Lung (tissue), 11 donors: ENCODE measurements at regions not wholly inside any gene's neighbourhood (a gene's known extent, or its start where the extent isn't known, plus 50 kb on each side); places are given as distances from the start of the nearest gene placed in this dataset.

Experiments
- ATAC-seq: fragments of 200-7000 bp; cut with Tn5 transposase; one replicate; pipeline ENCODE4 v1.9.1; 2020; ENCODE audit warnings: moderate number of reproducible peaks; ENCODE audit not compliant: insufficient read depth, low FRiP score
- DNase-seq, 3 donors: peaks; one replicate each; pipeline ENCODE4 v3.0.0-alpha.2; 2013 to 2017
- H3K27ac ChIP-seq, 2 donors: one replicate each; pipeline ENCODE4 v1.5.1; 2013; ENCODE audit warnings: mild to moderate bottlenecking in 2 of 2, moderate library complexity in 2 of 2, control low read depth in 1 of 2, inconsistent platforms in 1 of 2, low read depth in 1 of 2, low read length in 1 of 2
- H3K27me3 ChIP-seq, 3 donors: one replicate each; pipeline ENCODE4 v1.5.1; 2013; ENCODE audit warnings: low read length in 2 of 3; ENCODE audit not compliant: control insufficient read depth in 3 of 3, insufficient read depth in 3 of 3
- H3K36me3 ChIP-seq, 4 donors: one replicate each; pipeline ENCODE4 v1.5.1; 2013; ENCODE audit warnings: low read length in 4 of 4, mild to moderate bottlenecking in 1 of 4, moderate library complexity in 1 of 4; ENCODE audit not compliant: control insufficient read depth in 4 of 4, insufficient read depth in 4 of 4
- H3K4me1 ChIP-seq, 5 donors: one replicate each; pipeline ENCODE4 v1.5.1; 2013; ENCODE audit warnings: low read length in 5 of 5, mild to moderate bottlenecking in 2 of 5, moderate library complexity in 1 of 5; ENCODE audit not compliant: control insufficient read depth in 5 of 5, insufficient read depth in 5 of 5
- H3K4me3 ChIP-seq: one replicate; pipeline ENCODE4 v1.5.1; 2013; ENCODE audit warnings: mild to moderate bottlenecking, control low read depth, moderate library complexity
- H3K9ac ChIP-seq, 2 donors: one replicate each; pipeline ENCODE4 v1.5.1; 2013; ENCODE audit warnings: low read length in 2 of 2, control low read depth in 1 of 2; ENCODE audit not compliant: insufficient read depth in 1 of 2
- H3K9me3 ChIP-seq, 4 donors: one replicate each; pipeline ENCODE4 v1.5.1; 2013; ENCODE audit warnings: low read length in 3 of 4, mild to moderate bottlenecking in 1 of 4, moderate library complexity in 1 of 4; ENCODE audit not compliant: control insufficient read depth in 4 of 4, insufficient read depth in 3 of 4
- WGBS, 2 donors: extraction: QIAGEN DNeasy Blood & Tissue Kit; methylation state at CpG; one replicate each; pipeline ENCODE4 v1.1.7; 2013; 5-methylcytosine and 5-hydroxymethylcytosine counted together
- TF ChIP-seq, protein P1 (sequence below): IDR thresholded peaks from 2 replicates; pipeline ENCODE4 v1.5.1; 2012; ENCODE audit warnings: mild to moderate bottlenecking; ENCODE audit errors: control extremely low read depth, extremely low read depth
- donor health status: control.
- donor health status: control.
- donor health status: Bipolar disorder and iron deficiency.
- donor health status: healthy.
- donor health status: DM: yes; HTN: yes; CAD: no.

DNA sequence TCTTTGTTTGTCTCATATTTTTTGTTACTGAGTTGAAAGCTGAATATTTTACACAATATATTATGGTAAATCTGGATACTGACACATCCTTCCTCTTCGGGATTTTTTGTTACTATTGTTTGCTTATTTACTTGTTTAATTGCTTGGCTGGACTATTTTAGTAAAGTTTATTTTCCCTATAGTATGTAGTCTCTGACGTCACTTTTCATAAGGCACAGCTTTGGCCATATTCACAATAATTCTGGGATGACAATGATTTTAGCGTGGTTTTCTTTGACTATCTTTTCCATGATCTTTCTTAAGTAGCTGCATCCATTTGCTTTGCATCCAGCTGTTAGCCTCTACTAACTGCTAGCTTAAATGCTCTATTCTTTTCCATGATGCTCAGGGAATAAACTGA, 552.4 kb downstream of the VGLL3 start:
- H3K4me1 ChIP-seq: no peaks in the 10 kb centered on the region
- no peaks in the 10 kb centered on the region for H3K36me3 ChIP-seq
- H3K4me3 ChIP-seq: no peak overlapping the region
- no peaks in the 10 kb centered on the region for H3K27me3 ChIP-seq
- WGBS, 2 donors: 79 to 81% methylated on average over 3 of the region's 3 CpGs
- TF ChIP-seq, protein P1, sequence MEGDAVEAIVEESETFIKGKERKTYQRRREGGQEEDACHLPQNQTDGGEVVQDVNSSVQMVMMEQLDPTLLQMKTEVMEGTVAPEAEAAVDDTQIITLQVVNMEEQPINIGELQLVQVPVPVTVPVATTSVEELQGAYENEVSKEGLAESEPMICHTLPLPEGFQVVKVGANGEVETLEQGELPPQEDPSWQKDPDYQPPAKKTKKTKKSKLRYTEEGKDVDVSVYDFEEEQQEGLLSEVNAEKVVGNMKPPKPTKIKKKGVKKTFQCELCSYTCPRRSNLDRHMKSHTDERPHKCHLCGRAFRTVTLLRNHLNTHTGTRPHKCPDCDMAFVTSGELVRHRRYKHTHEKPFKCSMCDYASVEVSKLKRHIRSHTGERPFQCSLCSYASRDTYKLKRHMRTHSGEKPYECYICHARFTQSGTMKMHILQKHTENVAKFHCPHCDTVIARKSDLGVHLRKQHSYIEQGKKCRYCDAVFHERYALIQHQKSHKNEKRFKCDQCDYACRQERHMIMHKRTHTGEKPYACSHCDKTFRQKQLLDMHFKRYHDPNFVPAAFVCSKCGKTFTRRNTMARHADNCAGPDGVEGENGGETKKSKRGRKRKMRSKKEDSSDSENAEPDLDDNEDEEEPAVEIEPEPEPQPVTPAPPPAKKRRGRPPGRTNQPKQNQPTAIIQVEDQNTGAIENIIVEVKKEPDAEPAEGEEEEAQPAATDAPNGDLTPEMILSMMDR: no peak
- H3K9ac ChIP-seq: no peak overlapping the region
- no peaks in the 10 kb centered on the region for H3K9me3 ChIP-seq
- DNase-seq (no peak), ATAC-seq (no peak)
- H3K27ac ChIP-seq: no peak overlapping the region

DNA sequence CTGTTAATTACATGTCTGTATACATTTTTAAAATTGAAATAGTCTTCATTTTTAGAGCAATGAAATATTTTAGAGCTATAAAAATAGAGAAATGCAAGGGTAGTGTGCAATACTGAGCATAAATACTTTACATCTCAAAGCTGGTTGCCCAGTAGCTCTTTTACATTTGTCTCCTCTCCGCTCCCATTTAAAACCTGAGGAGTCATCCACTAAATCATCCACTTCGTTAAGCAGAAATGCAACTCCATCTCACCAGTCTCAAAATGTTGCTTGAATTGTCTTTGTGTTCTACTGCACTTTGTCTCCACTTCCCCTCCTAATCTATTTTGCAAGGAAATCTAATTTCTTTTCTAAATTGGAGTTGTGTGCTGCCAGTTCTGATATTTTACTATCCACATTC, 563.6 kb downstream of the VGLL3 start:
- TF ChIP-seq, protein P1: no peak
- WGBS, 2 donors: 78% methylated on average over 2 of the region's 2 CpGs
- Histone ChIP-seq H3K9me3 (peaks cover 0 to 6% (median 0%) of the 10 kb centered on the region in 4 donors), H3K4me1 (no peaks in the 10 kb centered on the region), H3K27me3 (no peaks in the 10 kb centered on the region), H3K27ac (no peak overlapping the region), H3K4me3 (no peak overlapping the region), H3K36me3 (no peaks in the 10 kb centered on the region), H3K9ac (no peak overlapping the region)
- ATAC-seq (no peak), DNase-seq (no peak)

DNA sequence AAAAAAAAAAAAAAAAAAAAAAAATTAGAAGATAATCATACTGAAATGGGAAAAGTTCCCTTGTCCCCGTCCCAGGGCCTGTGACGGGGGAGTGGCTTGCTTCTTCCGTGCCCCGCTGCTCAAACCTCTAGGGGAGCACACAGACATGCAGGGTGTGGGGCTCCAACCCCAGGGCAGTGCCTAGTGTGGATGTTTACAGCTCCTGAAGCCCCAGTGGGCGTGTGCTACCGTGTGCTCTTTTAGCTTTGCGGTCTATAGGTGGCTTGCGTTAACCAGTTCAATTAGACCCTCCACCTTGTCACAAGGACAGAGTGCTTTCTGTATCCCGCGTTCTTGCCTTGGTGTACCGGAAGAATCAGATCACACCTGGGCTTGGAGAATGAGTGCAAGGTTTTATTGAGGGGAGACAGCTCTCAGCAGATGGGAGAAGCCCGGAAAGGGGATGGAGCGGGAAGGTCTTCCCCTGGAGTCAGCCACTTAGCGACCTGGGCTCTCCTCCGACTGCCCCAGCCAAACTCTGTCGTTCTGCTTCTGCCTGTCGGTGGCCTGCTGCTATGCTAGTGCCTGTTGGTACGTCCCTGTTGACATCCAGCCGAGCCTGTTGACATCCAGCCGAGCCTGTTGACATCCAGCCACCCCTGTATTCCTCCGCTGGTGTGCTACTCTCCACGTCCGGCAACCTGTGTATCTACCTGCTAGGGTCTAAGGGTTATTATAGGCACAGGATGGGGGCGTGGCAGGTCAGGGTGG, 569.8 kb downstream of the VGLL3 start:
- 86 to 87% methylated on average over 24 of the region's 24 CpGs for WGBS, 2 donors
- Histone ChIP-seq H3K4me1 (no peaks in the 10 kb centered on the region), H3K27ac (no peak overlapping the region), H3K9ac (no peak overlapping the region), H3K36me3 (no peaks in the 10 kb centered on the region), H3K27me3 (no peaks in the 10 kb centered on the region), H3K9me3 (peaks cover 0 to 12% (median 0%) of the 10 kb centered on the region in 4 donors), H3K4me3 (no peak overlapping the region)
- TF ChIP-seq, protein P1: no peak
- ATAC-seq (no peak), DNase-seq (no peak)

DNA sequence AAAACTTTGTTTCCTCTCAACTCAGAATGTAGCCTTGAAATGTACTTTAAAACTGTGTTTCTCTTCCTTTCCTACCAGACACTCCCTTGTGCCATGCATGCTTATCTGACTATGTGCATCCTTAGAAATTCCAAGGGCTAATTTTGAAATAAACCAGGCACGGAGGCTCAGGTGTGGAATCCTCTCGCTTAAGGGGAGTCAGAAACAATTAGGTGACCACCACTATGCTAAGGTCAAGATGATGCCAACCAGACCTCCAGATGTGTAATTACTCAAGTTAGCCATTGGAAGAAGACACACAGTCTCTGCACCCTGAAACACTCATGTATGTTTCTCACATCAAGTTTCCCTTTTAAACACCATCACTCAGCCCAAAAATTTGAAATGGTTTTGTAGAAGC, 572.1 kb downstream of the VGLL3 start:
- Histone ChIP-seq H3K4me1 (no peaks in the 10 kb centered on the region), H3K27me3 (no peaks in the 10 kb centered on the region), H3K27ac (no peak overlapping the region), H3K36me3 (no peaks in the 10 kb centered on the region), H3K9ac (no peak overlapping the region), H3K9me3 (peaks cover 0 to 6% (median 0%) of the 10 kb centered on the region in 4 donors), H3K4me3 (no peak overlapping the region)
- DNase-seq (no peak), ATAC-seq (no peak)
- 50 to 64% methylated on average over 2 of the region's 2 CpGs for WGBS, 2 donors
- TF ChIP-seq, protein P1: no peak
